ENCODE measurements at regions not wholly inside any gene's neighbourhood (a gene's known extent, or its start where the extent isn't known, plus 50 kb on each side); places are given as distances from the start of the nearest gene placed in this dataset.

GRCh38 chr4:41334182-41334581 is 77.5 kb downstream of the UCHL1 start:
- Histone ChIP-seq H3K27me3 (replicated peaks; ENCODE audit: insufficient read depth) (no peaks in the 10 kb centered on the region), H3K4me1 (replicated peaks) (peaks cover 4% of the 10 kb centered on the region), H3K4me3 (no peak overlapping the region), H3K9me3 (no peaks in the 10 kb centered on the region), H3K27ac (peak overlapping the region; percentile 19 to 24), H3K36me3 (no peaks in the 10 kb centered on the region)
- peak; percentile 85 for DNase-seq (ENCODE audit: low spot score)
- WGBS, result 36% methylated on average over 2 of the region's 2 CpGs
- intact Hi-C loops (cut with DNase I), result no loop called here
- TF ChIP-seq POLR2A (IDR thresholded peaks at IDR 0.05) (no peak), POLR2AphosphoS5 (IDR thresholded peaks at IDR 0.05) (peak; percentile 85)

GRCh38 chr4:41339812-41340809 is 83.4 kb downstream of the UCHL1 start:
- H3K4me1 ChIP-seq (replicated peaks), result no peaks in the 10 kb centered on the region
- no peaks in the 10 kb centered on the region for H3K36me3 ChIP-seq
- TF ChIP-seq POLR2A (IDR thresholded peaks at IDR 0.05) (no peak), CTCF (IDR thresholded peaks at IDR 0.05) (peak in 1 of 4 experiments; percentile 8)
- 60% methylated on average over 10 of the region's 10 CpGs for WGBS
- no peak overlapping the region for H3K4me3 ChIP-seq
- H3K27ac ChIP-seq, result no peak overlapping the region
- intact Hi-C loops (cut with DNase I), result no loop called here
- no peak for DNase-seq (ENCODE audit: low spot score)
- no peaks in the 10 kb centered on the region for H3K27me3 ChIP-seq (replicated peaks; ENCODE audit: insufficient read depth)
- H3K9me3 ChIP-seq, result no peaks in the 10 kb centered on the region

- Histone ChIP-seq H3K4me3 (no peak overlapping the region), H3K27me3 (replicated peaks; ENCODE audit: insufficient read depth) (no peaks in the 10 kb centered on the region), H3K27ac (no peak overlapping the region), H3K4me1 (replicated peaks) (no peaks in the 10 kb centered on the region), H3K36me3 (no peaks in the 10 kb centered on the region), H3K9me3 (no peaks in the 10 kb centered on the region)
- intact Hi-C loops (cut with DNase I), result no loop called here
- no peak for DNase-seq (ENCODE audit: low spot score)
- TF ChIP-seq CTCF (IDR thresholded peaks at IDR 0.05) (no peak), POLR2A (IDR thresholded peaks at IDR 0.05) (no peak), POLR2AphosphoS5 (IDR thresholded peaks at IDR 0.05) (no peak)
- WGBS, result 40% methylated on average over 3 of the region's 3 CpGs
Measured at GRCh38 chr4:41346306-41347061, 89.8 kb downstream of the UCHL1 start.

GRCh38 chr4:41349021-41349420 is 92.3 kb downstream of the UCHL1 start:
- H3K4me3 ChIP-seq, result no peak overlapping the region
- no peaks in the 10 kb centered on the region for H3K9me3 ChIP-seq
- no peak for DNase-seq (ENCODE audit: low spot score)
- H3K27ac ChIP-seq, result no peak overlapping the region
- H3K4me1 ChIP-seq (replicated peaks), result no peaks in the 10 kb centered on the region
- intact Hi-C loops (cut with DNase I), result no loop called here
- H3K27me3 ChIP-seq (replicated peaks; ENCODE audit: insufficient read depth), result no peaks in the 10 kb centered on the region
- no peaks in the 10 kb centered on the region for H3K36me3 ChIP-seq
- no peak for TF ChIP-seq POLR2A (IDR thresholded peaks at IDR 0.05)
- TF ChIP-seq CTCF (IDR thresholded peaks at IDR 0.05), result no peak
- TF ChIP-seq POLR2AphosphoS5 (IDR thresholded peaks at IDR 0.05), result no peak

- H3K4me1 ChIP-seq (replicated peaks), result peaks cover 4% of the 10 kb centered on the region
- TF ChIP-seq POLR2A (IDR thresholded peaks at IDR 0.05) (no peak), POLR2AphosphoS5 (IDR thresholded peaks at IDR 0.05) (peak; percentile 48)
- DNase-seq (ENCODE audit: low spot score), result peak; percentile 48
- 71% methylated on average over 13 of the region's 13 CpGs for WGBS
- H3K36me3 ChIP-seq, result no peaks in the 10 kb centered on the region
- no peaks in the 10 kb centered on the region for H3K27me3 ChIP-seq (replicated peaks; ENCODE audit: insufficient read depth)
- peak overlapping the region; percentile 57 to 84 for H3K27ac ChIP-seq
- intact Hi-C loops (cut with DNase I), result no loop called here
- H3K4me3 ChIP-seq, result no peak overlapping the region
- H3K9me3 ChIP-seq, result no peaks in the 10 kb centered on the region
Measured at GRCh38 chr4:41358647-41359421, 102.1 kb downstream of the UCHL1 start.

Measured in prostate gland (tissue), 2 donors.